WERI-Rb-1 (cell line): ENCODE measurements at regions not wholly inside any gene's neighbourhood (a gene's known extent, or its start where the extent isn't known, plus 50 kb on each side); places are given as distances from the start of the nearest gene placed in this dataset.

Source experiments
- DNase-seq: peaks from one replicate; pipeline ENCODE4 v3.0.0-alpha.2; 2020
- H3K27ac ChIP-seq: fragments of 250-450 bp; sonication (Bioruptor Pico); 2 replicates; pipeline ENCODE4 v1.5.1; 2020; ENCODE audit warnings: mild to moderate bottlenecking, moderate library complexity
- H3K27me3 ChIP-seq: fragments of 250-450 bp; sonication (Bioruptor Pico); 2 replicates; pipeline ENCODE4 v1.5.1; 2021; ENCODE audit warnings: mild to moderate bottlenecking, low read depth, moderate library complexity; ENCODE audit not compliant: insufficient read depth, severe bottlenecking
- H3K36me3 ChIP-seq: fragments of 250-450 bp; sonication (Bioruptor Pico); 2 replicates; pipeline ENCODE4 v1.5.1; 2020; ENCODE audit warnings: mild to moderate bottlenecking, moderate library complexity
- H3K4me3 ChIP-seq: 2 replicates; pipeline ENCODE4 v1.5.1; 2011; ENCODE audit warnings: low read depth, mild to moderate bottlenecking, control low read depth, low read length
- H3K9me3 ChIP-seq: fragments of 250-450 bp; sonication (Bioruptor Pico); 2 replicates; pipeline ENCODE4 v1.5.1; 2021; ENCODE audit warnings: mild to moderate bottlenecking, moderate library complexity; ENCODE audit not compliant: severe bottlenecking
- TF ChIP-seq, protein P1 (sequence below): IDR thresholded peaks from 2 replicates; pipeline ENCODE4 v1.5.1; 2011; ENCODE audit warnings: low read depth, mild to moderate bottlenecking, control low read depth, inconsistent platforms, low read length

DNA sequence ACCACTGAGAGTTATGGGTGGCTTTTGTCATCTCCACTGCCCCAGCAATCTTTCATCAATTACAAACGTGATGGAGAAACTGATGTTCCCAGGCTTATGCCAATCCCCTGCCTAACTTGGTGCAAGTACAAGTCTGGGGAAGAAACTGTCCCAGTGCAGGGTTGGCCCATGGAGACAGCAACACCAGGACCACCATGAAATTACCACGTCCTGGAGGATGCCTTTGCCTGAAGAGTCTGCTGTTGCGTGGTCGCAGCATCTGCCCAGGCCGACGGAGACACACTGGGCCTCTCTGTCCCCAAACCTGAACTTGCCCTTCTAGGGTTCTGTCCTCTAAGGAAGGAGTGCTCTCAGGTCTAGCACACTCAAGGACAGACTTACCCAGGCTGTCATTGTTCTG lies 496.8 kb upstream of the RAB6C start:
- Histone ChIP-seq H3K36me3 (no peaks in the 10 kb centered on the region), H3K27me3 (peaks cover 11% of the 10 kb centered on the region), H3K27ac (no peak overlapping the region), H3K9me3 (no peaks in the 10 kb centered on the region), H3K4me3 (no peak overlapping the region)
- DNase-seq = no peak
- TF ChIP-seq, protein P1, sequence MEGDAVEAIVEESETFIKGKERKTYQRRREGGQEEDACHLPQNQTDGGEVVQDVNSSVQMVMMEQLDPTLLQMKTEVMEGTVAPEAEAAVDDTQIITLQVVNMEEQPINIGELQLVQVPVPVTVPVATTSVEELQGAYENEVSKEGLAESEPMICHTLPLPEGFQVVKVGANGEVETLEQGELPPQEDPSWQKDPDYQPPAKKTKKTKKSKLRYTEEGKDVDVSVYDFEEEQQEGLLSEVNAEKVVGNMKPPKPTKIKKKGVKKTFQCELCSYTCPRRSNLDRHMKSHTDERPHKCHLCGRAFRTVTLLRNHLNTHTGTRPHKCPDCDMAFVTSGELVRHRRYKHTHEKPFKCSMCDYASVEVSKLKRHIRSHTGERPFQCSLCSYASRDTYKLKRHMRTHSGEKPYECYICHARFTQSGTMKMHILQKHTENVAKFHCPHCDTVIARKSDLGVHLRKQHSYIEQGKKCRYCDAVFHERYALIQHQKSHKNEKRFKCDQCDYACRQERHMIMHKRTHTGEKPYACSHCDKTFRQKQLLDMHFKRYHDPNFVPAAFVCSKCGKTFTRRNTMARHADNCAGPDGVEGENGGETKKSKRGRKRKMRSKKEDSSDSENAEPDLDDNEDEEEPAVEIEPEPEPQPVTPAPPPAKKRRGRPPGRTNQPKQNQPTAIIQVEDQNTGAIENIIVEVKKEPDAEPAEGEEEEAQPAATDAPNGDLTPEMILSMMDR = no peak

DNA sequence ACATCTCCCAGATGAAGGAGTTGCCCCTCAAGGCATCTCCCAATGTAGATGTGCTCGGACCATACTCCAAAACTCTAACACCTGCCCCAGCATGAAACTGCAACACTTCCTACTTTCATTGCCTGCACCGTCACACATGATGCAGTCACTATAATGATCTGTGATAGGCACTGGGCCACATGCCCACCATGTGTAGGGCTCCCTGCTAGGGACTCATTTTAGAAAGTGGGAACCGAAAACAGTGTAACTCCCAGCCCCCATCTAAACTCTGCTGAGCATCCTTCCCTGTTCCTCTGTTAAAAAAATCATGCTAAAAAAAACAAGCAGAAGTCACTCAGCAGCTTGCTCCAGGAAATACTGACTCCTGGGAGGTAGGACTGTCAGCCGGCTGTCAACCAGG lies 496.1 kb upstream of the RAB6C start:
- Histone ChIP-seq H3K27ac (no peak overlapping the region), H3K4me3 (no peak overlapping the region), H3K36me3 (no peaks in the 10 kb centered on the region), H3K27me3 (peaks cover 11% of the 10 kb centered on the region), H3K9me3 (no peaks in the 10 kb centered on the region)
- TF ChIP-seq, protein P1 = no peak
- DNase-seq = no peak

DNA sequence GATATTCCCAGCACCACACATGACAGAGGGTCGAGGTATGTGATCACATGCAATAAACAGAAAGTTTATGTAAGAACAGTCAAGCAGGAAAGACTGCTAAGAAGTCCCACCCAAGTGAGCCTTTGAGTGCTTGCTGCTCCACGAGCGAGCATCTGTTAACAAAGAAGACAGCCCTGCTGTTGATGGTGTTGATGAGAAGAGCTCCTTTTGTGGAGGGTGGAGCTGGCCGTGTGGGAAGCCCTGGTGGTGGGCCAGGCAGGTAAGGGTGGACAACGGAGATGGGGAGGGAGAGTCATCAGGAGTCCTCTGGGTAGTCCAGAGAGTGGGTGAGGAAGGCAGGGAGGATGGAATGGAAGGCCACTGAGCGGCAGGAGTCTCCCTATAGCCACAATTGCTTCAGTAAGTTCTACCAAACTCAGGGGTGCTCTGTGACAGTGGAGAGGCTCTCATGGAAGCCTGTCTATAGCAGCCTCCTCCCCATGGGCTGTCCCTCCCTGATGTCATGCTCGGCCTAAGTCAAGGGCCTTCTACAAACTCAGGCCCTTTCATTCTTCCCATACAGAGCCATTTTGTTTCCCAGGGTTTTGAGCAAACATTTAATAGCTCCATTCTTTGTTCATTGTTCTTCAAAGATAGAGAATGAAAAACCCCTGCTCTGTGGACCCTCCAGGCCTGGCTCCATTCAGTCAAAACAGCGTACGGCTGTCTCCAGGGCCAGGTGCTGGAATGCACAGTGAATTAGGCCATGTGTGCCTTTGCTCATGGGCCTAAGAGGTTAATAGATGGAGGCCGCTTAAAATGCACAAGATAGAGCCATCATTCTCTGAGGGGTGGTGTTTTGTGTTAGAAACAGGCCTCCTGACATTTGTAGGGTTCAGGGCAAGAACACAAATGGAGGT lies 494.2 kb upstream of the RAB6C start:
- Histone ChIP-seq H3K9me3 (no peaks in the 10 kb centered on the region), H3K27ac (no peak overlapping the region), H3K27me3 (peaks cover 7% of the 10 kb centered on the region), H3K4me3 (no peak overlapping the region), H3K36me3 (no peaks in the 10 kb centered on the region)
- TF ChIP-seq, protein P1 = no peak
- no peak for DNase-seq

DNA sequence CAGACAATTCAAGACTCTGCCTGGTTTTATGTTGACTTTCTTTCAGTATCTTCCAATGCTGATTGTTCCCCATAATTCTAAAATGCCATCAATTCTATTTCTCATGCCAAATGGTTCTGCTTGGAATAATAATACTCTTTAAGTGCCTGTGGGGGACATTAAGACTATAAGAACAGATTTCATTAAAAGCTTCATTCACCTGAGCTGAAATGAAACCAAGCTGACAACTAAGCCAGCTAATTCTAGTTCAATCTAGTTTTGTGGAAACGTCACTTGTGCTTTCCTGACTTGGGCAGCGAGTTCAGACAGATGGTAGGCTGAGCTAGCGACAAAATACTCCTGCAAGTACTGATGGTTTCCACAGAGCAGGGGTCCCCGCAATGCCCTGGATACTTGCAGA lies 491.1 kb upstream of the RAB6C start:
- H3K36me3 ChIP-seq = no peaks in the 10 kb centered on the region
- no peak overlapping the region for H3K27ac ChIP-seq
- no peak for DNase-seq
- no peaks in the 10 kb centered on the region for H3K27me3 ChIP-seq
- no peak overlapping the region for H3K4me3 ChIP-seq
- TF ChIP-seq, protein P1 = no peak
- no peaks in the 10 kb centered on the region for H3K9me3 ChIP-seq

DNA sequence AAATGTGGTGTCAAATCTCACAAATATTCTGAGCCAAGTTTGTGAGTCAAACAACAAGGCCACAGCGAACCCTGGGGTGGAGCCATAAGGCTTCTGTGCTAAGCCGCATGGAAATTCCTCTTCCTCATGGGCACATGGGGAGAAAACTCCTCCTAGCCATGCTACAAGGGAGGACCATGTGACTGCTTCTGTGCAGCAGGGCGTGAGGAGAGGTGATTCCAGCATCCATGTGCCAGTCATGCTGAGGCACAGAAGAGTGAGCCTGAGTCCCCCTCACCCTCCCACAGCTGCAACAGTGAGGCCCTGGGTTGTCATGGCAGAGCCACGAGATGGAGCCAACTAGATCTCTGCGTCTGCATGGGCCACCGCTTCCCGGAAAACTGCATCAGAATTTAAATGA lies 488.8 kb upstream of the RAB6C start:
- no peak for DNase-seq
- no peaks in the 10 kb centered on the region for H3K9me3 ChIP-seq
- H3K27ac ChIP-seq = no peak overlapping the region
- no peaks in the 10 kb centered on the region for H3K36me3 ChIP-seq
- H3K4me3 ChIP-seq = no peak overlapping the region
- H3K27me3 ChIP-seq = no peaks in the 10 kb centered on the region
- TF ChIP-seq, protein P1 = no peak

DNA sequence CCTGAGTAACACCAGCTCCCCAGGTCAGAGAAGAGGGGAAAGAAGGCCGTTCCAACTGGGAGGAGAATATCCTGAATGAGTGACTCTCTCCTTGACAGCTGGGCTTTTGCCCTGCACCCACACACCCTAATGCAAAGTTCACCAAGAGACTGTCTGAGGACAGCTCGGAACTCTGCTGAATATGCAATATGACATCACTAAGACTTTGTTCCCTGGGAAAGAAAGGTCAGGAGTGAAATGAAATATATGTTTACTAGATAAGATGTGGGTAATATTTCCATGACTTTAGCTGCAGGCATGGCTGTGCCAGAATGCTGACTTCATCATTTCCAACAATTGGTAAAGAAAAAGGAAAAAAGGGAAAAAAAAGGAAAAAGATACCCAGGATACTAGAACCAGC lies 488.2 kb upstream of the RAB6C start:
- Histone ChIP-seq H3K27me3 (no peaks in the 10 kb centered on the region), H3K4me3 (no peak overlapping the region), H3K9me3 (no peaks in the 10 kb centered on the region), H3K27ac (no peak overlapping the region), H3K36me3 (no peaks in the 10 kb centered on the region)
- DNase-seq = no peak
- TF ChIP-seq, protein P1 = no peak
